ENCODE measurements at regions not wholly inside any gene's neighbourhood (a gene's known extent, or its start where the extent isn't known, plus 50 kb on each side); places are given as distances from the start of the nearest gene placed in this dataset.

DNA sequence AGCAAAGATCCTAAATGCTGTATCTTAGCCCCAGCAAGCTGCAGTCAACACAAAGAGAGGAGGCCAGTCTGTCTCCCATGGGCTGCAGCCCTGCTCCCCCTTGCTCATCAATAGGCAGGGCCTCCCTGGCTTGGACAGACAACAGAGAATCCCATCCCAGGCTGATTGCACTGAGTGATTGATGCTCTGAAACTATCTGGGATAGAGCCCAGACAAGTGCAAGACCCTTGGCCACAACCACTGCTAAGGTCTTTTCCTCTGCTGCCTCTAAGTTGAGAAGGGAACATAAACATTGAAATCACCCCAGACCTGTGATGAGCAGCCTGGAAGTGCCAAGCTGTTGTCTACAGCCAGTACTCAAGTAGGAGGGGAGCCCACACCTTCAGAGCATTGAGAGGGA, 661.0 kb upstream of the CDH18 start:
- Histone ChIP-seq H3K4me1 (ENCODE audit: control insufficient read depth in 1 of 2, low read depth in 2 of 2) (no peaks in the 10 kb centered on the region), H3K9me3 (no peaks in the 10 kb centered on the region), H3K4me3 (no peak overlapping the region), H3K27ac (no peak overlapping the region), H3K27me3 (replicated peaks; ENCODE audit: insufficient read depth) (no peaks in the 10 kb centered on the region), H3K36me3 (no peaks in the 10 kb centered on the region)
- no peak for TF ChIP-seq CTCF (IDR thresholded peaks at IDR 0.05)
- DNase-seq (ENCODE audit: low spot score) (no peak), ATAC-seq (ENCODE audit: insufficient number of reproducible peaks, low FRiP score, low read depth) (no peak)

- Histone ChIP-seq H3K4me1 (ENCODE audit: control insufficient read depth in 1 of 2, low read depth in 2 of 2) (no peaks in the 10 kb centered on the region), H3K27me3 (replicated peaks; ENCODE audit: insufficient read depth) (no peaks in the 10 kb centered on the region), H3K36me3 (no peaks in the 10 kb centered on the region), H3K4me3 (no peak overlapping the region), H3K9me3 (no peaks in the 10 kb centered on the region), H3K27ac (no peak overlapping the region)
- ATAC-seq (ENCODE audit: insufficient number of reproducible peaks, low FRiP score, low read depth) (no peak), DNase-seq (ENCODE audit: low spot score) (no peak)
- TF ChIP-seq CTCF (IDR thresholded peaks at IDR 0.05): no peak
Measured at GRCh38 chr5:20636686-20637085, 648.7 kb upstream of the CDH18 start.

GRCh38 chr5:20619591-20619990, 631.6 kb upstream of the CDH18 start:
- no peak for DNase-seq (ENCODE audit: low spot score)
- H3K27ac ChIP-seq: no peak overlapping the region
- H3K4me1 ChIP-seq (ENCODE audit: control insufficient read depth in 1 of 2, low read depth in 2 of 2): no peaks in the 10 kb centered on the region
- H3K36me3 ChIP-seq: no peaks in the 10 kb centered on the region
- no peak overlapping the region for H3K4me3 ChIP-seq
- no peak for ATAC-seq (ENCODE audit: insufficient number of reproducible peaks, low FRiP score, low read depth)
- no peaks in the 10 kb centered on the region for H3K27me3 ChIP-seq (replicated peaks; ENCODE audit: insufficient read depth)
- no peaks in the 10 kb centered on the region for H3K9me3 ChIP-seq
- TF ChIP-seq CTCF (IDR thresholded peaks at IDR 0.05): no peak

GRCh38 chr5:20618340-20618739, 630.3 kb upstream of the CDH18 start:
- H3K9me3 ChIP-seq: no peaks in the 10 kb centered on the region
- H3K36me3 ChIP-seq: no peaks in the 10 kb centered on the region
- TF ChIP-seq CTCF (IDR thresholded peaks at IDR 0.05): no peak
- H3K4me3 ChIP-seq: no peak overlapping the region
- no peak overlapping the region for H3K27ac ChIP-seq
- H3K4me1 ChIP-seq (ENCODE audit: control insufficient read depth in 1 of 2, low read depth in 2 of 2): no peaks in the 10 kb centered on the region
- ATAC-seq (ENCODE audit: insufficient number of reproducible peaks, low FRiP score, low read depth) (no peak), DNase-seq (ENCODE audit: low spot score) (no peak)
- no peaks in the 10 kb centered on the region for H3K27me3 ChIP-seq (replicated peaks; ENCODE audit: insufficient read depth)

GRCh38 chr5:20617841-20618240, 629.8 kb upstream of the CDH18 start:
- H3K27me3 ChIP-seq (replicated peaks; ENCODE audit: insufficient read depth): no peaks in the 10 kb centered on the region
- H3K36me3 ChIP-seq: no peaks in the 10 kb centered on the region
- peaks cover 3% of the 10 kb centered on the region for H3K9me3 ChIP-seq
- DNase-seq (ENCODE audit: low spot score): no peak
- no peak for ATAC-seq (ENCODE audit: insufficient number of reproducible peaks, low FRiP score, low read depth)
- no peak overlapping the region for H3K27ac ChIP-seq
- H3K4me3 ChIP-seq: no peak overlapping the region
- H3K4me1 ChIP-seq (ENCODE audit: control insufficient read depth in 1 of 2, low read depth in 2 of 2): no peaks in the 10 kb centered on the region
- no peak for TF ChIP-seq CTCF (IDR thresholded peaks at IDR 0.05)
